ENCODE measurements at regions not wholly inside any gene's neighbourhood (a gene's known extent, or its start where the extent isn't known, plus 50 kb on each side); places are given as distances from the start of the nearest gene placed in this dataset.

DNA sequence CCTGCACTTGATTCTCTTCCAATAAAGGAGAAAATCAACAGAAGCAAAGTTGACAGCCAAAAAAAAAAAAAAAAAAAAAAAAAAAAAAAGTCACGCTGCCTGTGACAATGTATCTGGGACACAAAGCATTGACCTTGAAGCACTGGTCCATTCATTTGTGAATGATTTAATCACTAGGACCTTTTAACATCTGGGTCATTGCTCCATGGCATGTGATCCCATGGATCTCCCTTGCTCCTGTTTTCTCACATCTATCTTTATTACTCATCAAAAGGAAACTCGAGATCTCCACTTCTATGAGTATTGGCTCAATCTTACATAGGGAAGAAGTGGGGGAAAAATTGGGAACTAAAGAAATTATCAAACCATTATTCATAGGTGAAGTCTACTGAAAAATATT is 89.6 kb upstream of the SMIM30 start:
- Histone ChIP-seq H4K20me1 (ENCODE audit: insufficient read depth, low read length) (no peaks in the 10 kb centered on the region), H2AFZ (replicated peaks; ENCODE audit: low read length, poor library complexity) (no peak overlapping the region), H2BK5ac (ENCODE audit: low read depth, low read length, poor library complexity, severe bottlenecking) (no peak overlapping the region), H2AK9ac (replicated peaks; ENCODE audit: low read depth, low read length, poor library complexity) (no peak overlapping the region), H3K79me1 (ENCODE audit: low read depth in 1 of 2, low read length in 2 of 2) (no peaks in the 10 kb centered on the region), H3K4me1 (ENCODE audit: control insufficient read depth, insufficient read depth, low read length) (no peaks in the 10 kb centered on the region), H3K56ac (ENCODE audit: extremely low read depth, insufficient read depth, low read length) (no peak overlapping the region), H3K9me1 (ENCODE audit: insufficient read depth, low read length) (no peaks in the 10 kb centered on the region), H3K27me3 (ENCODE audit: control insufficient read depth, insufficient read depth, low read length) (no peaks in the 10 kb centered on the region), H3K27ac (ENCODE audit: insufficient read depth, low read length) (no peak overlapping the region), H3K4me3 (ENCODE audit: insufficient read depth, low read depth, low read length) (no peak overlapping the region), H4K8ac (ENCODE audit: low read depth in 2 of 2, low read length in 2 of 2) (no peak overlapping the region), H3K14ac (replicated peaks; ENCODE audit: low read depth, low read length) (no peak overlapping the region), H3K4me2 (ENCODE audit: low read depth, low read length) (no peak overlapping the region), H3K23ac (ENCODE audit: low read depth, low read length) (no peak overlapping the region), H2AK5ac (ENCODE audit: low read depth, low read length) (no peak overlapping the region), H4K91ac (ENCODE audit: insufficient read depth, low read depth, low read length) (no peak overlapping the region), H3K4ac (ENCODE audit: low read depth, low read length) (no peak overlapping the region), H3K9me3 (ENCODE audit: control insufficient read depth, insufficient read depth, low read length) (no peaks in the 10 kb centered on the region), H2BK20ac (ENCODE audit: low read depth, low read length) (no peak overlapping the region; the same call in 1 of the 2 replicates), H3K18ac (ENCODE audit: low read depth, low read length) (peak overlapping the region; percentile 67; the same call in 1 of the 2 replicates), H4K5ac (ENCODE audit: low read depth, low read length) (no peak overlapping the region), H3K9ac (ENCODE audit: low read depth, low read length) (no peak overlapping the region), H2BK120ac (ENCODE audit: low read depth, low read length) (no peak overlapping the region), H3K36me3 (ENCODE audit: control insufficient read depth, insufficient read depth, low read length) (no peaks in the 10 kb centered on the region), H2BK15ac (ENCODE audit: low read depth, low read length) (no peak overlapping the region)
- ChIA-PET CTCF (no interaction called here), POLR2A (ENCODE audit: unreplicated experiment) (no interaction called here)
- TF ChIP-seq POLR2A (IDR thresholded peaks at IDR 0.05; ENCODE audit: low read depth, low read length) (no peak), ELK1 (IDR thresholded peaks at IDR 0.05; ENCODE audit: borderline replicate concordance, low read depth, low read length) (no peak), CEBPB (IDR thresholded peaks at IDR 0.05; ENCODE audit: low read depth, low read length) (no peak), RAD21 (IDR thresholded peaks at IDR 0.05; ENCODE audit: low read length) (no peak), NFE2L2 (IDR thresholded peaks at IDR 0.05; ENCODE audit: low read depth, low read length) (no peak), MAZ (IDR thresholded peaks at IDR 0.05; ENCODE audit: borderline replicate concordance, low read depth, low read length) (no peak), BHLHE40 (IDR thresholded peaks at IDR 0.05; ENCODE audit: low read depth, low read length) (no peak), RFX5 (IDR thresholded peaks at IDR 0.05; ENCODE audit: low read depth, low read length) (no peak), CHD1 (IDR thresholded peaks at IDR 0.05; ENCODE audit: low read depth, low read length) (no peak)
- in situ Hi-C loops (cut with MboI; ENCODE audit: low sequenced_read_pairs) (no loop called here), intact Hi-C loops (cut with micrococcal nuclease) (loop anchor here (1.0 to 10.0 kb wide), 2 partner anchors 21 to 1253 kb away; no protein-coding TSS in a partner anchor), dilution Hi-C loops (cut with HindIII; ENCODE audit: low sequenced_read_pairs, unreplicated experiment) (no loop called here)
- ATAC-seq (ENCODE audit: low read depth) (no peak), DNase-seq (no peak)
- no TSS peak for BruUV-seq (replicated peaks)
- no CpG with 5 or more reads among the region's 2 CpGs for WGBS, 2 experiments (ENCODE audit: extremely low coverage in 2 of 2, insufficient read length in 1 of 2)

Data from IMR-90 (cell line).